Activated T-cell treated with anti-CD3 and anti-CD28 coated beads, Interleukin-2, amount 50 U/mL, for 4 hours (primary cell): ENCODE measurements at regions not wholly inside any gene's neighbourhood (a gene's known extent, or its start where the extent isn't known, plus 50 kb on each side); places are given as distances from the start of the nearest gene placed in this dataset.

ENCODE experiments used
- ATAC-seq, 2 donors: fragments of 200-7000 bp; cut with Tn5 transposase; one replicate each; pipeline ENCODE4 v1.10.0; 2021
- DNase-seq: peaks from one replicate; pipeline ENCODE4 v3.0.0-alpha.2; 2020
- H3K27me3 Mint-ChIP-seq: one replicate; pipeline ENCODE4 v1.8.0; 2021; ENCODE audit warnings: low read depth, mixed read lengths
- H3K36me3 Mint-ChIP-seq: one replicate; pipeline ENCODE4 v1.8.0; 2022; ENCODE audit warnings: mixed read lengths; ENCODE audit not compliant: insufficient read depth
- H3K4me1 Mint-ChIP-seq: one replicate; pipeline ENCODE4 v1.8.0; 2021; ENCODE audit warnings: low read depth, mixed read lengths
- H3K4me3 Mint-ChIP-seq: one replicate; pipeline ENCODE4 v1.8.0; 2021; ENCODE audit warnings: mild to moderate bottlenecking, moderate library complexity, mixed read lengths
- H3K9me3 Mint-ChIP-seq: one replicate; pipeline ENCODE4 v1.8.0; 2021; ENCODE audit warnings: mixed read lengths

DNA sequence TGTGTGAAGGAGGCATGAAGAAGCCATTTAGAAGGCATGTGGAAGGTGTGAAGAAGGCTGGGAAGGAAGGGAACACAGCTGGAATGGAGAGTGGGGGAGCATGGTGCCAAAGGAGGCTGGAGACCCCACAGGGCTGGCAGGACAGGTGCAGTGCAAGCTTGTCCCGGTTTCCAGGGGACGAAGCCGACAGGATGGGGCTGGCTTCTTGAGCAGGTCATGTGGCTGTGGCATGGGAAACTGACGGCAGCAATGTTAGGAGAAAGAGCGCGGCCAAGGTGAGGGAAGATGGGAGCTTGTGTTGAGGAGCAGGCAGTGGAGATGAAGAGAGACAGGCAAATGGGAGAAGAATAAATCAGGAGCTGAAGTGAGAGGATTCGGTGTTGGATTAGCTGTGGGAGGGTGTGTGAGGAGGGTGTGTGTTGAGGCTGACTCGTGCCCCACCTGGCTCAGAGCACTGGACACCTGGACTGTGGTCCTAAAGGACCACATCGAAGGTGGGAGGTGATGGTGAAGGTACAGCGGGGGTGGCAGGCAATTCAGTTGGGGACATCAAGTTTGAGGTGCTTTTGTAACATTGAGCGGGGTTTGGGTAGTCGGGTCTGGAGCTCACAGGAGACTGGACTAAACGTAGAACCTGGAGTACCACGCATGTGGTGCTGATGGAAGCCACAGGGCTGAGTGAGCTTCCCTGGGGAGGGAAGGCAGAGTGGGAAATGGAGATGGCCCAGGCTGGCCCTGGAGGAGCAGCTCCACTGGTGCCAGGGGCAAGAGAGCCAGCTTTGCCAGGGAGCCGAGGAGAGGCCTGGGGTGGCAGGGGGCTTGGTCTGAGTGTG, 165.6 kb upstream of the HDAC4 start:
- Mint-ChIP-seq H3K9me3 (no peaks in the 10 kb centered on the region), H3K36me3 (no peaks in the 10 kb centered on the region), H3K27me3 (peaks cover 9% of the 10 kb centered on the region), H3K4me3 (no peak overlapping the region), H3K4me1 (no peaks in the 10 kb centered on the region)
- ATAC-seq (no peak), DNase-seq (no peak)

DNA sequence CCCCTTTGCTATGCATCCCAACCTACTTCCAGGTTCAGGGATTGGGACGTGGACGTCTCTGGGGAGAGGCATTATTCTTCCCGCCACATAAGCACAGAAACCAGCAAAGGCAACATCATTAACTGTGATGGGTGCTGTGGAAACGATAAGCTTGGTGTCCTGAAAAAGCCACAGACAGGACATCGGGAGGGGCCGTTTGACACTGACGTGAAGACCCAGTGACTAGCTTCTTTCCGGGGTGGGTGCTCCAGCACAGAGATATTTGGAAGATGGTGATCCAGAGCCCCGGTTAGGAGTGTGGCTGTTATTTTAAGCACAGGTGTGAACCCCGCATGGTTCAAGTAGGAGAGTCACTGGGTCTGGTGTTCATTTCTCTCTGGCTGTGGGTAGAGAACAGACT, 163.8 kb upstream of the HDAC4 start:
- H3K36me3 Mint-ChIP-seq = no peaks in the 10 kb centered on the region
- ATAC-seq (no peak), DNase-seq (no peak)
- H3K27me3 Mint-ChIP-seq = peaks cover 9% of the 10 kb centered on the region
- no peak overlapping the region for H3K4me3 Mint-ChIP-seq
- H3K9me3 Mint-ChIP-seq = no peaks in the 10 kb centered on the region
- H3K4me1 Mint-ChIP-seq = no peaks in the 10 kb centered on the region

DNA sequence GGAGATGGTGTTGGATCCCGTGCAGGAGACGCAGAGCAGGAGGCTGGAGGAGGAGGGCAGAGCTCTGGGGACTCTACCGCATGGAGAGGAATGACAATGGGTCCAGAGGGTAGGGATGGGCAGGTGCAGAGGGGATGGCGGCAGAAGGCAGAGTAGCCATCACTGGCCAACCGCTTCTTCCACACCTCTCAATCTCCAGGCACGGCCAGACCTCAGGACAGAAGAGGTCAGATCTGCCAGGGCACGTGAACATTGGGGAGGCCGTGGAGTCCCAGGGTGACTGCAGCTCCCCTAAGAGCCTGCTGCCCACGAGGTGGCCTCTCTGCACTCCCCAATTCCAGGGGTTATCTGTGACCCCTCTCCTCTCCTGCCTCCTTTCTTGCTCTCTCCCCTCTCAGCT, 162.7 kb upstream of the HDAC4 start:
- ATAC-seq (no peak), DNase-seq (no peak)
- H3K4me3 Mint-ChIP-seq = no peak overlapping the region
- no peaks in the 10 kb centered on the region for H3K9me3 Mint-ChIP-seq
- no peaks in the 10 kb centered on the region for H3K4me1 Mint-ChIP-seq
- H3K27me3 Mint-ChIP-seq = peaks cover 10% of the 10 kb centered on the region
- no peaks in the 10 kb centered on the region for H3K36me3 Mint-ChIP-seq

DNA sequence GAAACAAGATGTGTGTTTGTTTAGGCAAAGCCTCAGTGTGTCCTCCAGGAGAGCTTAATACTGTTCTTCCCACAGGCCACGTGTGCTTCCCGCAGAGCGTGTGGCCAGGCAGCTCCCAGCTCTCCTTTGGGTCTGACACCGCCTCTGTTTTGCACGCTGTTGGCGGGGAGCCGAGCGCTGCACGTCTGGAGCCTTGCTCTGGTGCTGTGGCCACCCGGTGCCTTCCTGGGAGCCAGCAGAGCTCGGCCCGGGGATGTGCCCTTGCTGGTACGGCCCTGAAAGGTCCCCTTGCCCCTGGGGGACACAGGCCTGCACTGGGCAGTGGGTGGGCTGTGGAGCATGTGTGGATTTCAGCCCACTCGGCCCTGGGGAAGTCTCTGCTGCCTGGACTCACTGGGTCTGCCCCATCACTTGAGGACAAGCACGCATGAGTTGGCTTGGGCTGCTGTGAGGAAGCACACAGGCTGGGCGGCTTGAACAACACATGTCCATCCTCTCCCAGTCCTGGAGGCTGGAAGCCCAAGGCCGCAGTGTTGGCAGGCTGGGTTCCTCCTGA, 160.7 kb upstream of the HDAC4 start:
- Mint-ChIP-seq H3K27me3 (peaks cover 12% of the 10 kb centered on the region), H3K4me3 (no peak overlapping the region), H3K36me3 (no peaks in the 10 kb centered on the region), H3K4me1 (no peaks in the 10 kb centered on the region), H3K9me3 (no peaks in the 10 kb centered on the region)
- no peak for DNase-seq
- no peak for ATAC-seq

DNA sequence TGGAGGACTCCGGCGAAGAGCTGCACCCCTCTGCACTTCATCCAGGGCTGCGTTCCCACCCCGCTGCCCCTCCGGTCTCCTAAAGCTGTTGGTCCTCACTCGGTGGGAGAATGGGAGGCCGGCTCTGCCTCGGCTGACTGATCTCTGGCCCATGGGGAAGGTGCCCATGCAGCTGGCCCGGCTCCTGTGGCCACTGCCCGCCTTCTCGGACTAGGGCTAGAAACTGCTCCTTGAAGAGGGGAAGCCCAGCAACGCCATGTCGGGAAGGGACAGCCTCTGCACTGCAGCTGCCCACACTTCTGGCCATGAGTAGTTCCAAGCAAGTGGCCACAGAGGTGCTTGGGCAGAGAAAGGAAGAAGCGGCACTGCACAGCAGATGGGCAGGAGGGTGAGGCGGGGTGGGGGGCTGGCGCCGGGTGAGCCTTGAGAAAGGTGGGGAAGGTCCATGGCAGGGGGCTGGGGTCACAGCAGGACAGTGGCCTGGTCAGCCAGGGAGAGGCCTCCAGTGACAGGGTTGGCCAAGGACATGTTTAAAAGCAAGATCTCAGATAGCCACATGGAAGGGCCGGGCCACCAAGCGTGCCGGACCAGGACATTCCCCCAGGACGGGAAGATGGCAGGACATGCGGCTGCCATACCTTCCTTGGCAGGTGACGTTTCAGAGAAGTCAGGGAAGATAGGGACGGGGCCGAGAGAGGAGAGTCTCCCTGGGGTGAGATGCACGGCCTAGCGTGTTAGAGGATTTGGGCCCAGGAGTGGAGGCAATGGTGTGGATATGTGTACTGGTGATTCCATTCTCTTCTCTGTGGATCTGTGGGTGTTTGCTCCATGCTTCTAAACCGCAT, 158.8 kb upstream of the HDAC4 start:
- DNase-seq (no peak), ATAC-seq (no peak)
- Mint-ChIP-seq H3K9me3 (no peaks in the 10 kb centered on the region), H3K4me1 (no peaks in the 10 kb centered on the region), H3K27me3 (peaks cover 12% of the 10 kb centered on the region), H3K36me3 (no peaks in the 10 kb centered on the region), H3K4me3 (no peak overlapping the region)

DNA sequence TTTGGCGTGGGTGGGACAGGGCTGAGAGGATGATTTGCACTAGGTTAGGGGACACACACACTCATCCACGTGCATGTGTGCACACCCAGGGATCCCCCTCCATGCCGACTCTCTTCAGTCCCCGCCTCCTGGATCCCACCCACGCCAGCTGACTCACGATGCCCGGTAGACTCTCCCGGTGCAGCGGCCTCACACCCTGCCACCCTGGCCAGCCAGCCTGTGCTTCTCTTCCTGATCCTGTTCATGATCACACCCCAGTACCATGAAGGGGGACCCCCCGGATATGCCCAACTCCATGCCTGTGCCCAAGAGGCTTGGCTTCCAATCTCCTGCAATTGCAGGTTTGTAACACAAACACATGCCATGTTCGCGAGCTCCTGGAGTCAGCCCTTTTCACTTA, 157.8 kb upstream of the HDAC4 start:
- no peaks in the 10 kb centered on the region for H3K36me3 Mint-ChIP-seq
- H3K4me1 Mint-ChIP-seq = no peaks in the 10 kb centered on the region
- peaks cover 9% of the 10 kb centered on the region for H3K27me3 Mint-ChIP-seq
- ATAC-seq (no peak), DNase-seq (no peak)
- no peaks in the 10 kb centered on the region for H3K9me3 Mint-ChIP-seq
- H3K4me3 Mint-ChIP-seq = no peak overlapping the region

DNA sequence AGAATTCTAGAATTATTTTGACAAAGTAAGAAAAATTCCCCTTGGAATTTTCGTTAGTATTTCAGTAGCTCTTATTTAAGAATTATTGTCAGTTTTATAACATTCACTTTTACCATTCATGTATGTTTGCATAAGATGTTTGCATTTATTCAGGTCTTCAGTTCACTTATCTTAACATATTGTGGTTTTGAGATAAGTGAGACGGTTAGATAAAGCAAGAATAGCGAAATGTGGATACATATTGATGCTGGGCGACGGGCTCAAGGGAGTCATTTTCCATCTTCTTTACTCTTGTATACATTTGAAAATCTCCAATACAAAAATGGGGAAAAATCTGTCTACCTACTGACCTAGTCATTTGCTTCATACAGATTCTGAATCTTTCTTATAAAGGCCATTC, 156.7 kb upstream of the HDAC4 start:
- no peaks in the 10 kb centered on the region for H3K36me3 Mint-ChIP-seq
- no peak for ATAC-seq
- H3K27me3 Mint-ChIP-seq = peaks cover 5% of the 10 kb centered on the region
- H3K4me1 Mint-ChIP-seq = peaks cover 4% of the 10 kb centered on the region
- no peaks in the 10 kb centered on the region for H3K9me3 Mint-ChIP-seq
- H3K4me3 Mint-ChIP-seq = no peak overlapping the region
- DNase-seq = no peak

DNA sequence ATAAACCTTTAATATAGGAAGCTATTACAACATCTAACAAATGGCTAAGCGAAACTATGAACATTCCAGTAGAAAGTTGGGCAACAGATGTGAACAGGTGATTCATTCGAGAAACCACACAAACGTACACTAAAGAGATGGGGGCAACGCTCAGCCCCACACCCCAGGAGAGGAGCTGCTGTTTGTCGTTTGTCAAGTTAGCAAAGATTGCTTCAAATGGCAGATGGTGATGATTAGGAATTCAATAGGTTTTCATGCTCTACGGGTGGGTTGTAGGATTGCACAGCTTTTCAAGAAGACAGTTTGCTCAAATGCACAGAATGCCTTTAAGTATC, 154.7 kb upstream of the HDAC4 start:
- no peak for DNase-seq
- Mint-ChIP-seq H3K4me3 (no peak overlapping the region), H3K27me3 (peaks cover 5% of the 10 kb centered on the region), H3K4me1 (peaks cover 4% of the 10 kb centered on the region), H3K9me3 (no peaks in the 10 kb centered on the region), H3K36me3 (no peaks in the 10 kb centered on the region)
- ATAC-seq = no peak

DNA sequence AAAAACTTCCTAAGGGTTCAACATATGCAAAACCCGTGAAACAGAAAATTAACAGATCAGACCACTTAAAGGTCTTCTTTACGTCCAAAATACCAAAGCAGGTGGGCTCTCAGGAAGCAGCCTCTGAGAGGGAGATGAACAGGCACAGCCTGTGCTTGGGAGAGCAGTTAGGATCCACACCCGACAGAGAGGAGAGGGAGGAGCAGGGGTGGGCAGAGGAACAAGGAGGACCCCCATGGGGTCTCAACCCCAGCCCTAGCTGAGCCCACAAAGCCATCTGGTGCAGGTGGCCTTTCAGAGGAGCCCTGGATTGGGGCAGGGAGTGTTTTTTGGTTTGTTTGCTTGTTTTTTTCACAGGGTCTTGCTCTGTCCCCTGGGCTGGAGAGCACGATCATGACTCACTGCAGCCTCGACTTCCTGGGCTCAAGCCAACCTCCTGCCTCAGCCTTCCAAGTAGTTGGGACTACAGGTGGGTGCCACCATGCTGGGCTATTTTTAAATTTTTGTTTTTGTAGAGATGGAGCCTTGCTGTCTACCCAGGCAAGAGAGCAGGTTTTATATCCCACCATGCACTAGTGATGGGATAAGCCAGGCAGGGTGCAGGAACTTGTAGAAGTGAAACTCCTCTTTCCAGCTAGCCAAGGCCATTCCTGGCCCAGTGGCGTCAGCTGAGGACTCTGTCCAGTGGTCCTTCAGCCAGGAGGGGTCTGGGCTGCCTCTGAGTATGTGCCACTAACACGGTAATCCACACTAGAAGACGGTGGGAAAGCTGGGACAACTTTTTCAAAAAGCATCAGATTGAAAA, 154.1 kb upstream of the HDAC4 start:
- Mint-ChIP-seq H3K27me3 (peaks cover 5% of the 10 kb centered on the region), H3K9me3 (no peaks in the 10 kb centered on the region), H3K36me3 (no peaks in the 10 kb centered on the region), H3K4me3 (no peak overlapping the region), H3K4me1 (peaks cover 4% of the 10 kb centered on the region)
- DNase-seq = no peak
- ATAC-seq = no peak

DNA sequence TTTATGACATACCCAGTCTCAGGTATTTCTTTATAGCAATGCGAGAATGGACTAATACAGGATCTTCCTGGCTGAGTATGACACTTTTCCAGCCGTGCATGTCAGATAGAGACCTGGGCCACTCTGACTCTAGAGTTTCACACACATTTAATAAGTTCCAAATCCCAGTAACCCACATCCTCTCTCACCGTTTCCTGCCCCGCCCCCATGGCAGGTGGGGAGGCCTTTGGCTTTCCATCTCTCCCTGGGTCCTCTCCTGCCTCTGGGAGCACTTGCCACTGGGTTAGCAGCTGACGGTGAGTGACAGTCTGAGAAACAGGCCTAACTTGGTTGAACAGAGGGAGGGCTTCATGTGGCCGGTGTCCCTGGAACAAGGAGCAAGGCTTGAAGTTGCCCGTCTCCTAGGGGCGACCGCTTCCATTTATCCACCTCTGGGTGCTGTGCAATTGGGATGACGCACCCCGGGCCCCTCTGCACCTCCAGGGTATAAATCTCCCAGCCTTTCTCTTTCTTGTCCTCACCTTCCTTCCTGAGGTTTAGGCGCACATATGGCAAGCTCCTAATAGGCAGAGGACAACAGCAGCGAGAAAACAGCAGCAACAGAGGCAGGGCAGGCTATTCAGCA, 152.7 kb upstream of the HDAC4 start:
- Mint-ChIP-seq H3K4me3 (no peak overlapping the region), H3K4me1 (peaks cover 14% of the 10 kb centered on the region), H3K9me3 (no peaks in the 10 kb centered on the region), H3K36me3 (no peaks in the 10 kb centered on the region), H3K27me3 (peaks cover under 1% of the 10 kb centered on the region)
- DNase-seq = peak; percentile 0
- no peak for ATAC-seq

DNA sequence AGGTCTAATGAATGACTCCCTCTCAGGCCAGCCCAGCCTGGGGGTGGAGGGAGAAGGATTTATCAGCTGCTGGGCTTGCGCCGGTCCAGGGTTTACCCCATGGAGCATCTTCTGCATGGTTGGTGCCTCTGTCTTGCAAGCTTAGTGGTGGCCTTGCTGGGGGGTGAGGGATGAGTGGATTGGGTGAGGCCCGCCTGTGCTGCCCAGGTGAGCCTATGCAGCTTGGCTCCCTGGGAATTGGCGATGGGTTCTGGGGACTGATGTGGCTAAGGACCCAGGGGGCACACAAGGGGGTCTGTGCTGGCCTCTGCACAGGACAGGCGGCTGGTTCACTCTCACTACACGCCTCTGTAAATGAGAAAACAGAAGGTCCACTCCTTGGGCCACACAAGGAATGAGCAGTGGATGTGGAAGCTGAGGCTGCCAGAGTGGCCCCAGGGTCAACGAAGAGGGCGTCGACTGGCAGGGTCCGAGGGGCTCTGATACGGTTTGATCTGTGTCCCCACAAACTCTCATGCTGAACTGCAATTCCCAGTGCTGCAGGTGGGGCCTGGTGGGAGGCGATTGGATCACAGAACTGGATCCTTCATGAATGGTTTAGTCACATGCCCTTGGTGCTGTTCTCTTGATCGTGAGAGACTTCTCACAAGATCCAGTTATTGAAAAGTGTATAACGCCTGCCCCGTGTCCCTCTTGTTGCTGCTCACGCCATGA, 151.6 kb upstream of the HDAC4 start:
- ATAC-seq = no peak
- Mint-ChIP-seq H3K27me3 (peaks cover 2% of the 10 kb centered on the region), H3K36me3 (no peaks in the 10 kb centered on the region), H3K4me3 (no peak overlapping the region), H3K9me3 (no peaks in the 10 kb centered on the region), H3K4me1 (peaks cover 22% of the 10 kb centered on the region)
- DNase-seq = peak; percentile 1

DNA sequence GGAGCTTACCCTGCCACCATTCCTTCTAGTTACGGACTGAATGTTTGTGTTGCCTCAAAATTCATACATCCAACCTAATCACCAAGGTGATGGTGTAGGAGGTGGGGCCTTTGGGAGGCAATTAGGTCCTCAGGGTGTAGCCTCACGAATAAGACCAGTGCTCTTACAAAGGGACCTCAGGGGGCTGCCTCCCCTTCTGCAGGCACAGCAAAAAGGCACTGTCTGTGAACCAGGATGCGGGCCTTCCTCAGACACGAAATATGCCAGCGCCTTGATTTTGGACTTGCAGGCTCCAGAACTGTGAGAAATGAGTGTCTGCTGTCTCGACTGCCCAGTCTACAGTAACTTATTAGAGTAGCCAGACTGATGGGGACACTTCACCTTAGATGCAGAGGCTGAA, 150.4 kb upstream of the HDAC4 start:
- Mint-ChIP-seq H3K4me3 (no peak overlapping the region), H3K36me3 (no peaks in the 10 kb centered on the region), H3K4me1 (peaks cover 25% of the 10 kb centered on the region), H3K9me3 (no peaks in the 10 kb centered on the region), H3K27me3 (peaks cover 2% of the 10 kb centered on the region)
- DNase-seq (peak; percentile 0), ATAC-seq (no peak)

DNA sequence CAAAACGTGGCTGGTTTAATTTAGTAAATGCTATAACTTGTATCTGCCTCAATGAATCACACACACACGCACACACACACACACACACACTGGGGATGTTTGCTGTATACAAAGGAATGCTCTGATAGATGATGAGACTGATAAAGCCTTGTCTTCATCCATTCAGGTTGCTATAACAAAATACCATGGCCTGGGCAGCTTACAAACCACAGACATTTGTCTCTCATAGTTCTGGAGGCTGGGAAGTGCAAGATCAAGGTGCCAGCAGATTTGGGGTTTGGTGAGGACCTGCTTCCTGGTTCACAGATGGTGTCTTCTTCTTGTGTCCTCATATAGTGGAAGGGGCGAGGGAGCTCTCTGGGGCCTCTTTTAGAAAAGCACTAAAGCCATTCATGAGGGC, 149.5 kb upstream of the HDAC4 start:
- peaks cover 32% of the 10 kb centered on the region for H3K4me1 Mint-ChIP-seq
- no peak overlapping the region for H3K4me3 Mint-ChIP-seq
- ATAC-seq = no peak
- H3K27me3 Mint-ChIP-seq = peaks cover 2% of the 10 kb centered on the region
- no peaks in the 10 kb centered on the region for H3K36me3 Mint-ChIP-seq
- no peaks in the 10 kb centered on the region for H3K9me3 Mint-ChIP-seq
- no peak for DNase-seq
